Vagina (tissue), 2 donors: ENCODE measurements at regions not wholly inside any gene's neighbourhood (a gene's known extent, or its start where the extent isn't known, plus 50 kb on each side); places are given as distances from the start of the nearest gene placed in this dataset.

Experiments used
- POLR2A ChIP-seq, 2 donors: fragments of 450-650 bp; IDR thresholded peaks; one replicate each; pipeline ENCODE4 v1.6.1; 2017; ENCODE audit warnings: antibody characterized with exemption in 2 of 2, mild to moderate bottlenecking in 2 of 2, moderate library complexity in 2 of 2
- POLR2AphosphoS5 ChIP-seq, 2 donors: sonication (generic); formaldehyde crosslinking; IDR thresholded peaks; one replicate each; pipeline ENCODE4 v1.9.0; 2017; ENCODE audit warnings: antibody characterized with exemption in 2 of 2, mild to moderate bottlenecking in 2 of 2, low read depth in 1 of 2; ENCODE audit not compliant: insufficient read depth in 1 of 2
- TF ChIP-seq, protein P1 (sequence below), 3 experiments: fragments of 450-650 bp in 2 of 3; fragments of 200-600 bp in 1 of 3; sonication (generic) in 1 of 3; IDR thresholded peaks; one replicate each; pipeline ENCODE4 v1.5.1; 2017 to 2019; ENCODE audit warnings: antibody characterized with exemption in 3 of 3, mild to moderate bottlenecking in 2 of 3, moderate library complexity in 2 of 3

- TF ChIP-seq, protein P1, sequence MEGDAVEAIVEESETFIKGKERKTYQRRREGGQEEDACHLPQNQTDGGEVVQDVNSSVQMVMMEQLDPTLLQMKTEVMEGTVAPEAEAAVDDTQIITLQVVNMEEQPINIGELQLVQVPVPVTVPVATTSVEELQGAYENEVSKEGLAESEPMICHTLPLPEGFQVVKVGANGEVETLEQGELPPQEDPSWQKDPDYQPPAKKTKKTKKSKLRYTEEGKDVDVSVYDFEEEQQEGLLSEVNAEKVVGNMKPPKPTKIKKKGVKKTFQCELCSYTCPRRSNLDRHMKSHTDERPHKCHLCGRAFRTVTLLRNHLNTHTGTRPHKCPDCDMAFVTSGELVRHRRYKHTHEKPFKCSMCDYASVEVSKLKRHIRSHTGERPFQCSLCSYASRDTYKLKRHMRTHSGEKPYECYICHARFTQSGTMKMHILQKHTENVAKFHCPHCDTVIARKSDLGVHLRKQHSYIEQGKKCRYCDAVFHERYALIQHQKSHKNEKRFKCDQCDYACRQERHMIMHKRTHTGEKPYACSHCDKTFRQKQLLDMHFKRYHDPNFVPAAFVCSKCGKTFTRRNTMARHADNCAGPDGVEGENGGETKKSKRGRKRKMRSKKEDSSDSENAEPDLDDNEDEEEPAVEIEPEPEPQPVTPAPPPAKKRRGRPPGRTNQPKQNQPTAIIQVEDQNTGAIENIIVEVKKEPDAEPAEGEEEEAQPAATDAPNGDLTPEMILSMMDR (IDR thresholded peaks at IDR 0.05) = no peak
- TF ChIP-seq POLR2A (IDR thresholded peaks at IDR 0.05) (no peak), POLR2AphosphoS5 (IDR thresholded peaks at IDR 0.05; ENCODE audit: insufficient read depth in 1 of 2, low read depth in 1 of 2) (no peak)
Measured at GRCh38 chr7:25549271-25549921, 321.1 kb upstream of the NPVF start.
